GM04504 (cell line): ENCODE measurements at regions not wholly inside any gene's neighbourhood (a gene's known extent, or its start where the extent isn't known, plus 50 kb on each side); places are given as distances from the start of the nearest gene placed in this dataset.

Experiments used
- DNase-seq: peaks from one replicate; pipeline ENCODE4 v3.0.0-alpha.2; 2012; ENCODE audit warnings: low read depth

- peak; percentile 55 for DNase-seq
These were observed 103.8 kb downstream of the ADSS2 start for GRCh38 chr1:244347942-244348341.

GRCh38 chr1:244349103-244349531 is 102.6 kb downstream of the ADSS2 start:
- DNase-seq = peak; percentile 67

- no peak for DNase-seq
These were observed 102.1 kb downstream of the ADSS2 start for GRCh38 chr1:244349581-244350001.

GRCh38 chr1:244350027-244350426 is 101.7 kb downstream of the ADSS2 start:
- no peak for DNase-seq

GRCh38 chr1:244352156-244352830 is 99.4 kb downstream of the ADSS2 start:
- DNase-seq = no peak

- peak; percentile 88 for DNase-seq
These were observed 98.1 kb downstream of the ADSS2 start for GRCh38 chr1:244353551-244354091.

- no peak for DNase-seq
These were observed 96.9 kb downstream of the ADSS2 start for GRCh38 chr1:244354810-244355278.

GRCh38 chr1:244356376-244356775 is 95.3 kb downstream of the ADSS2 start:
- no peak for DNase-seq
